CD4-positive, alpha-beta T cell treated with Interleukin-1 beta for 1 hour (primary cell): ENCODE measurements at regions not wholly inside any gene's neighbourhood (a gene's known extent, or its start where the extent isn't known, plus 50 kb on each side); places are given as distances from the start of the nearest gene placed in this dataset.

Experiments
- DNase-seq, 2 donors: peaks; one replicate each; pipeline ENCODE4 v3.0.0-alpha.2; 2020 to 2022

- no peak for DNase-seq
Observed at GRCh38 chrY:12981074-12981473, 76.4 kb downstream of the DDX3Y start.

GRCh38 chrY:12982249-12982829 lies 77.7 kb downstream of the DDX3Y start:
- no peak for DNase-seq

GRCh38 chrY:12984637-12985344 lies 80.1 kb downstream of the DDX3Y start:
- no peak for DNase-seq

- no peak for DNase-seq
Observed at GRCh38 chrY:13017493-13017892, 112.8 kb downstream of the DDX3Y start.

GRCh38 chrY:13019486-13019885 lies 114.8 kb downstream of the DDX3Y start:
- no peak for DNase-seq

GRCh38 chrY:13020839-13021238 lies 116.2 kb downstream of the DDX3Y start:
- DNase-seq = no peak

- DNase-seq = no peak
Observed at GRCh38 chrY:13023607-13024006, 118.9 kb downstream of the DDX3Y start.

- no peak for DNase-seq
Observed at GRCh38 chrY:13024447-13024846, 119.8 kb downstream of the DDX3Y start.

GRCh38 chrY:13026906-13027305 lies 122.2 kb downstream of the DDX3Y start:
- no peak for DNase-seq

- no peak for DNase-seq
Observed at GRCh38 chrY:13040232-13040631, 135.6 kb downstream of the DDX3Y start.

- DNase-seq = no peak
Observed at GRCh38 chrY:13053501-13053900, 148.8 kb downstream of the DDX3Y start.

- DNase-seq = no peak
Observed at GRCh38 chrY:13066372-13066771, 161.7 kb downstream of the DDX3Y start.

GRCh38 chrY:13068696-13069095 lies 164.0 kb downstream of the DDX3Y start:
- no peak for DNase-seq

- DNase-seq = no peak
Observed at GRCh38 chrY:13069111-13069510, 164.4 kb downstream of the DDX3Y start.

GRCh38 chrY:13082748-13083147 lies 178.1 kb downstream of the DDX3Y start:
- no peak for DNase-seq

- DNase-seq = no peak
Observed at GRCh38 chrY:13091575-13091974, 186.9 kb downstream of the DDX3Y start.

GRCh38 chrY:13092986-13093385 lies 188.3 kb downstream of the DDX3Y start:
- no peak for DNase-seq

- DNase-seq = no peak
Observed at GRCh38 chrY:13093461-13093860, 188.8 kb downstream of the DDX3Y start.

GRCh38 chrY:13094411-13094810 lies 189.7 kb downstream of the DDX3Y start:
- peak in 1 of 2 donors; percentile 5 for DNase-seq

- DNase-seq = no peak
Observed at GRCh38 chrY:13094904-13095600, 190.4 kb downstream of the DDX3Y start.

- DNase-seq = no peak
Observed at GRCh38 chrY:13126881-13127456, 222.3 kb downstream of the DDX3Y start.

GRCh38 chrY:13127476-13127875 lies 222.8 kb downstream of the DDX3Y start:
- DNase-seq = no peak

- no peak for DNase-seq
Observed at GRCh38 chrY:13149148-13149547, 244.5 kb downstream of the DDX3Y start.

- no peak for DNase-seq
Observed at GRCh38 chrY:13167698-13168097, 263.0 kb downstream of the DDX3Y start.
